ENCODE measurements at regions not wholly inside any gene's neighbourhood (a gene's known extent, or its start where the extent isn't known, plus 50 kb on each side); places are given as distances from the start of the nearest gene placed in this dataset.

DNA sequence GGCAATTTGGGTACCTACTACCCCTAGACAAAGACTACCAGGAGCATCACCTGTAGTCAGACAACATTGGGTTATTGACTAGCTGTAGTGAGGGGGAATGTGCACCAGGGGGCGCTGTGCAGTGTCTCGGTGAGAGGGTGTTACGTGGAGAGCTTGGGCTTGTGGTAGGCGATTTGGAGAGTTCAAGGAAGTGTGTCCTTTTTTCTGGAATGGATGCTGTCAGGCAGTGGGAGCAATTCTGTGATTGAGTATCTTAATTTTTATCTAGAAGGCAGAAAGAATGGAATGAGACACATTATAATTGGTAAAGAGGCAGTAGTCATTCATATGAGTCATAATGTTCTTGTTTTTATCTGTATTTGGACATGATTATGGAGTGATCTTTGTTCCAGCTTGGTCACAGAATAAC is 187.7 kb downstream of the GALC start:
- no peak for DNase-seq (ENCODE audit: low read depth)
- no peak overlapping the region for H3K4me3 ChIP-seq (ENCODE audit: low read length)
- peak; percentile 48 for TF ChIP-seq CTCF (conservative IDR thresholded peaks at IDR 0.05; ENCODE audit: low read depth, low read length)

DNA sequence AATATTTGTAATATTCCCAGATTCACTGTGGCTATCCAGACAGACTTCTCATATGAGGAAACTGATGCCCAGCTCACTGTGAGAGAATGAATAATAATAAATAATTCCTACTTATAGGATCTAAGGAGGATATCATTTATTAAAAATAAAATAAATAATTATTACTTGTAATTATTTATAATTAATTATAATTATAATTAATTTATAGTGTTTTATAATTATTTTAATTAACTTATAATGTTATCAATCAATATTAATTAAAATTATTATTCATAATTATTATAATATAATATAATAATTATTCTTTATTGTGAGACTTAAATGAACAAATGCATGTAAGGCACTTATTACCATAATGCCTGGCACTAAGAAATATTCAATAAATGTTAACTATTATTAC is 192.8 kb downstream of the GALC start:
- TF ChIP-seq CTCF (conservative IDR thresholded peaks at IDR 0.05; ENCODE audit: low read depth, low read length) = no peak
- no peak overlapping the region for H3K4me3 ChIP-seq (ENCODE audit: low read length)
- no peak for DNase-seq (ENCODE audit: low read depth)

DNA sequence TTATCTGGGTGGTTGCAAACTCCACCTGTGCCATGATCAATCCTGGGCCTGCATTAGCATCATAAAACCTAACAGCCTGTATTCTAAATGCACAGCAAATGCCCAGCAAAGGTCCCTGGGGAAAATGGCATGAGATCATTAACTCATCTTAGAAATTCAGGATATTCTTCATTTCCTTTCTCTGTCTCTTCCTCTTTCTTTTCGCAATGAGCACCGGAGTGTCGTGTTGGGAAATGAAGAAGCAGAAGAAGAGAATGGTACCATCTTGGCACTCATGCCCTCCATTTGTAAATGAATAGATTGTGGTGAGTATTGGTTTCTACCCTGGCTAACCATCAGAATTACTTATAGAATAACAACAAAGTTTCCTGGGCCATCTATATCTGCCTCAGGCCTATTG is 193.6 kb downstream of the GALC start:
- no peak for DNase-seq (ENCODE audit: low read depth)
- no peak for TF ChIP-seq CTCF (conservative IDR thresholded peaks at IDR 0.05; ENCODE audit: low read depth, low read length)
- H3K4me3 ChIP-seq (ENCODE audit: low read length) = no peak overlapping the region

- DNase-seq (ENCODE audit: low read depth) = no peak
- no peak for TF ChIP-seq CTCF (conservative IDR thresholded peaks at IDR 0.05; ENCODE audit: low read depth, low read length)
Observed at GRCh38 chr14:87797001-87797400, 196.0 kb downstream of the GALC start.

DNA sequence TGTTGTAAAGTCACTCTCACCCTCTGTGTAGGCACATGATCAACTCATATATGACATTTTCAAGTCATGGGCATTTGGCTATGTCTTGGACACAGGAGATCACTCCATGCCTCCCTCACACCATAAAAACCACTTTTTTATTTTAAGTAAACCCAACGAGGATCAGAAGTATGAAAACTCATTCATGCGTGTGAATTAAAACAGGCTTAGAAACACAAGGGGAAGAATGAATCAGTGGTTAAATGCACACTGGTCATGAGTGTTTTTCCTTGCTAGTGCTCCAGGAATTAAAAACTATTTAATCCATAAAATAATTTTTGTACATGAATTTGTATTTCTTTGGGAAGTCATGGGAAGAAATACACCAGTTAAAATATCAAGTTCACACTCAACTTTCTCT is 198.4 kb downstream of the GALC start:
- no peak for DNase-seq (ENCODE audit: low read depth)
- no peak overlapping the region for H3K4me3 ChIP-seq (ENCODE audit: low read length)
- TF ChIP-seq CTCF (conservative IDR thresholded peaks at IDR 0.05; ENCODE audit: low read depth, low read length) = no peak

More at GRCh38 chr14:87797001-87797400, 196.0 kb downstream of the GALC start:
- no peak overlapping the region for H3K4me3 ChIP-seq (ENCODE audit: low read length)

- DNase-seq (ENCODE audit: low read depth) = no peak
- H3K4me3 ChIP-seq (ENCODE audit: low read length) = no peak overlapping the region
- no peak for TF ChIP-seq CTCF (conservative IDR thresholded peaks at IDR 0.05; ENCODE audit: low read depth, low read length)
Observed at GRCh38 chr14:87785897-87786296, 207.1 kb downstream of the GALC start.

GRCh38 chr14:87784386-87784785 is 208.6 kb downstream of the GALC start:
- DNase-seq (ENCODE audit: low read depth) = no peak
- no peak overlapping the region for H3K4me3 ChIP-seq (ENCODE audit: low read length)
- no peak for TF ChIP-seq CTCF (conservative IDR thresholded peaks at IDR 0.05; ENCODE audit: low read depth, low read length)
